B cell (primary cell): ENCODE measurements at regions not wholly inside any gene's neighbourhood (a gene's known extent, or its start where the extent isn't known, plus 50 kb on each side); places are given as distances from the start of the nearest gene placed in this dataset.

Source experiments
- CTCF ChIP-seq: fragments of 200-600 bp; IDR thresholded peaks from one replicate; pipeline ENCODE4 v1.8.0; 2022; ENCODE audit warnings: antibody characterized with exemption, mild to moderate bottlenecking
- EZH2 ChIP-seq: IDR thresholded peaks from 2 replicates; pipeline ENCODE4 v1.6.1; 2012; ENCODE audit warnings: borderline replicate concordance, low read depth, mild to moderate bottlenecking, moderate library complexity, low read length; ENCODE audit not compliant: insufficient read depth, poor library complexity, severe bottlenecking

GRCh38 chr12:115794659-115795081, 482.8 kb downstream of the MED13L start:
- TF ChIP-seq CTCF (no peak), EZH2 (no peak)
